Small intestine (tissue), 7 donors: ENCODE measurements at regions not wholly inside any gene's neighbourhood (a gene's known extent, or its start where the extent isn't known, plus 50 kb on each side); places are given as distances from the start of the nearest gene placed in this dataset.

Experiments
- DNase-seq, 2 donors: peaks; one replicate each; pipeline versions ENCODE4 v3.0.0 to v3.0.0-alpha.2; 2013
- FAIRE-seq: peaks from 2 replicates; lab custom pipeline; 2012; peaks lifted over from hg19 to GRCh38; lab: Jason Lieb, UNC
- H3K27ac ChIP-seq, 3 donors: one replicate each; pipeline ENCODE4 v1.5.1; 2013; ENCODE audit warnings: low read length in 2 of 3, mild to moderate bottlenecking in 2 of 3, control low read depth in 1 of 3, inconsistent platforms in 1 of 3, low read depth in 1 of 3, moderate library complexity in 1 of 3
- H3K27me3 ChIP-seq, 3 donors: one replicate each; pipeline ENCODE4 v1.6.1; 2013; ENCODE audit warnings: low read length in 3 of 3, inconsistent platforms in 1 of 3; ENCODE audit not compliant: control insufficient read depth in 3 of 3, insufficient read depth in 3 of 3
- H3K36me3 ChIP-seq, 3 donors: one replicate each; pipeline ENCODE4 v1.6.1; 2013; ENCODE audit warnings: low read length in 3 of 3, inconsistent platforms in 1 of 3, low read depth in 1 of 3, mild to moderate bottlenecking in 1 of 3, moderate library complexity in 1 of 3; ENCODE audit not compliant: control insufficient read depth in 3 of 3, insufficient read depth in 2 of 3
- H3K4me1 ChIP-seq, 3 donors: one replicate each; pipeline ENCODE4 v1.6.1; 2013; ENCODE audit warnings: low read length in 2 of 3, inconsistent platforms in 1 of 3, low read depth in 1 of 3, mild to moderate bottlenecking in 1 of 3, moderate library complexity in 1 of 3; ENCODE audit not compliant: control insufficient read depth in 3 of 3, insufficient read depth in 2 of 3
- H3K4me3 ChIP-seq, 3 donors: one replicate each; pipeline ENCODE4 v1.5.1; 2013; ENCODE audit warnings: low read length in 3 of 3, control low read depth in 1 of 3, inconsistent platforms in 1 of 3, low read depth in 1 of 3, mild to moderate bottlenecking in 1 of 3, moderate library complexity in 1 of 3
- H3K9me3 ChIP-seq, 2 donors: one replicate each; pipeline ENCODE4 v1.6.1; 2013; ENCODE audit warnings: low read depth in 1 of 2, low read length in 1 of 2; ENCODE audit not compliant: control insufficient read depth in 2 of 2, insufficient read depth in 1 of 2
- WGBS, 3 donors: extraction: QIAGEN DNeasy Blood & Tissue Kit; methylation state at CpG; one replicate each; pipeline ENCODE4 v1.1.7; 2013; 5-methylcytosine and 5-hydroxymethylcytosine counted together
- donor health status: healthy with polysubstance abuse.
- donor health status: control.
- donor health status: control.
- donor health status: Bipolar disorder and iron deficiency.
- donor health status: healthy.

DNA sequence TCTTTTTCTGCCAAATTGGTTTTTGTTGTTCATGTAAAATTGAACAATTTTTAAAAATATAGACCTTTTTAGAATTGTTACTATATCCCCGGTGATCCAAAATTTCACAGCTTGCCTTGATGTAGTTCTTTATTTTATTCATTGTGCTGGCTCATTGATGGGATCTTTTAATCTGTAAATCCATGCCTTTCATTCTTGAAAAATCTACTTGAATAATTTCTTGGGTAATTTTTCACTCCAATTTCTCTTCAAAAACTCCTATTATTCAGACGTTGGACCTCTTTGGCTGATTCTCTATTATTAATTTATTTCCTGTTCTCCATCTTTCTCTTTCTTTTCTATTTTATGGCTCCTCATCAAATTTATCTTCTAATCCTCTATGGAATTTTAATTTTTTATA lies 476.1 kb upstream of the CITED2 start:
- H3K9me3 ChIP-seq = no peaks in the 10 kb centered on the region
- FAIRE-seq = no peak
- 92 to 98% (median 96%) methylated on average over 2 of the region's 2 CpGs for WGBS, 3 donors
- no peak overlapping the region for H3K4me3 ChIP-seq
- no peaks in the 10 kb centered on the region for H3K27me3 ChIP-seq
- no peak for DNase-seq
- H3K36me3 ChIP-seq = no peaks in the 10 kb centered on the region
- peaks cover 2 to 49% (median 2%) of the 10 kb centered on the region in 3 donors for H3K4me1 ChIP-seq
- no peak overlapping the region for H3K27ac ChIP-seq

DNA sequence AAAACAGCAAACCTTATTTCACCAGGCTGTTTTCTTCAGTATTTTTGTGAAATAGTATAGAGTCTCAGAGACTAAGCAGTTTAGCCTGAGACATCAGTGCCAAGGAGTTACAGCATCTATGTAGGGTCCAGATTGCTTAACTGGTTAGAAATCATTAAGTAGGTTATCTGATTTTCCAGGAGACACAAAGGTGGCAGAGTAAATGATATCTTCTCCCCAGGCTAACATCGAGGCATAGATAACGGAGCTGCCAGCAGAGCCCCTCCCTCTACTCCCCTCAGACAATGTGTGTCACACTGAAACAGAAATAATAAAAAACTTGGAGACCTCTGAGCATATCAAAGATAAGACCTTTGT lies 473.0 kb upstream of the CITED2 start:
- Histone ChIP-seq H3K4me3 (no peak overlapping the region), H3K27ac (peak overlapping the region in 1 of 3 donors; percentile 64), H3K4me1 (peaks cover 0 to 31% (median 2%) of the 10 kb centered on the region in 3 donors), H3K27me3 (no peaks in the 10 kb centered on the region), H3K9me3 (no peaks in the 10 kb centered on the region), H3K36me3 (no peaks in the 10 kb centered on the region)
- FAIRE-seq = no peak
- WGBS, 3 donors = 9 to 32% (median 13%) methylated on average over 2 of the region's 2 CpGs
- peak in 1 of 2 donors; percentile 21 for DNase-seq

DNA sequence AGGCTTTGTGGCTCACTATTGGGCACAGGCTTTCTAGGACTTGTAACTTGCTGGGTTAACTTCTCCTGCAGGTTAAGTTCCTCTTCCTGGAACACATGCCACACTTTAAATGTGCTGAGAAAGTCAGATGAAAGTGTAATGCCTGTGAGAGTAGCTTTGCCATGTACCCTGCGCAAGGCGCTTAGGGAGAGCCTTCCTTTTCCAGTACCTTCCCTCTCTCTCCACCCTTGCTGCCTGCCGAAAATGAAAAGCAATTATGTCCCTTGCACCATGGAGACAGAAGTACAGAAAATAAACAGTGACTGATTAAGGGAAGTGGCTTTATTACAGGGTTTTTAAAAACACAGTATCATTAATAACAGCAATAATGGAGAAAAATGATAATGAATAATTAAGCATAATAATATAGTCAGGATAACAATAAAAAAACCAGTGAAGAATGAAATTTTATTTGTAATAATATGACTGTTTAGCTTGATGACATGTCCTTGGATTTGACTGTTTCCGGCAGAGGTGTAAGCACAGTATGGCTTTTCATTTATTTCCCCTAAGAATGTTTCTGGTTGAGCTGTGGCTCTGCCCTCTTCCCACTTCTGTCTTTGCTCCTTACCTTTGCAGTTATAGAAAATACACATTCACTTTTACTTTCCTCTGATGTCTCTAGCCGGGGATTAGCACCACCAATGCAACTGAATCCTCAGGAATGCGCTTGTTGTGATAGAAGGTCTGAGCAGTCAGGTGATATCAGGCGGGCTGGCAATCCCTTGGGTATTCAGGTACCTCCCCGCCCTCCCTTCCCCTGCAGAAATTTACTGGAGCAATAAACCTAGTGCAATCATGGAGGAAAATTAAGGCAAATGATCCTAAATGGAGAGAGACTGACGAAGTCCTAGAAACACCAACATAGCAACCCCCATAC lies 472.3 kb upstream of the CITED2 start:
- FAIRE-seq (no peak), DNase-seq (peak; percentile 72 to 81)
- Histone ChIP-seq H3K36me3 (no peaks in the 10 kb centered on the region), H3K4me1 (peaks cover 0 to 29% (median 2%) of the 10 kb centered on the region in 3 donors), H3K27ac (peak overlapping the region in 2 of 3 donors; percentile 17 to 64), H3K27me3 (no peaks in the 10 kb centered on the region), H3K9me3 (no peaks in the 10 kb centered on the region), H3K4me3 (no peak overlapping the region)
- 18 to 56% (median 38%) methylated on average over 9 of the region's 9 CpGs for WGBS, 3 donors

DNA sequence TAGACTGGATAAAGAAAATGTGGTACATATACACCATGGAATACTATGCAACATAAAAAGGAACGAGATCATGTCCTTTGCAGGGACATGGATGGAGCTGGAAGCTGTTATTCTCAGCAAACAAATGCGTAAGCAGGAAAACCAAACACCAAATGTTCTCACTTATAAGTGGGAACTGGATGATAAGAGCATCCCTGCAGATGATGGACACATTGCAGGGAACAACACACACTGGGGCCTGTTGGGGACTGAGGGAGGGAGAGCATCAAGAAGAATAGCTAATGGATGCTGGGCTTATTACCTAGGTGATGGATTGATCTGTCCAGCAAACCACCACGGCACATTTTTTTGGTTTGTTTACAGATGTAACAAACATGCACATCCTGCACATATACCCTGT lies 470.5 kb upstream of the CITED2 start:
- H3K4me1 ChIP-seq = peaks cover 0 to 30% (median 2%) of the 10 kb centered on the region in 3 donors
- no peak overlapping the region for H3K27ac ChIP-seq
- H3K27me3 ChIP-seq = no peaks in the 10 kb centered on the region
- DNase-seq (no peak), FAIRE-seq (no peak)
- no peak overlapping the region for H3K4me3 ChIP-seq
- H3K36me3 ChIP-seq = no peaks in the 10 kb centered on the region
- H3K9me3 ChIP-seq = no peaks in the 10 kb centered on the region
- WGBS, 3 donors = 82 to 92% (median 89%) methylated on average over 3 of the region's 3 CpGs

DNA sequence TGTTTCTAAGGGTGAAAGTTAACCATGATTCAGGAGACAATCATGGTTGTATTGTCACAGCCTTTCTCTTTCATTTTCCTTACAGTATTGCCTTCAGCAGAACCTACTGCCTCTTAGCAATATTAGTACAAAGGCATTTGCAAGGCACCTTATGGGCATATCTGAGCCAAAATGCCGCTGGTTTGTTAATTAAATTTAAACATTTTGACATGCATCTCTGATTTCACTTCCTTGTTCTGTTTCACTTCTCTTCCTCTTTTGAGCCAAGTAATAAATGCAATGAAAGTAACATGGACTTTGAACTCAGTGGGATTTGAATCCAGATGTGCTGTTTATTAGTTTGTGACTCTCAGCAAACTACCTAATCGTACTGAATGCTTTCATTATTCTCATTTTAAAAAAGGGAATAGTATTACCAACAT lies 467.4 kb upstream of the CITED2 start:
- H3K9me3 ChIP-seq = peaks cover 0 to 3% of the 10 kb centered on the region in 2 donors
- peaks cover 0 to 18% (median 2%) of the 10 kb centered on the region in 3 donors for H3K4me1 ChIP-seq
- peak; percentile 70 to 83 for DNase-seq
- H3K27ac ChIP-seq = peak overlapping the region; percentile 30 to 73 (median 36)
- H3K27me3 ChIP-seq = no peaks in the 10 kb centered on the region
- 9 to 43% (median 25%) methylated on average over 2 of the region's 2 CpGs for WGBS, 3 donors
- FAIRE-seq = no peak
- no peak overlapping the region for H3K4me3 ChIP-seq
- no peaks in the 10 kb centered on the region for H3K36me3 ChIP-seq

GRCh38 chr6:139839506-139840156 lies 465.2 kb upstream of the CITED2 start:
- FAIRE-seq = no peak
- WGBS, 3 donors = 65 to 90% (median 82%) methylated on average over 7 of the region's 7 CpGs

DNA sequence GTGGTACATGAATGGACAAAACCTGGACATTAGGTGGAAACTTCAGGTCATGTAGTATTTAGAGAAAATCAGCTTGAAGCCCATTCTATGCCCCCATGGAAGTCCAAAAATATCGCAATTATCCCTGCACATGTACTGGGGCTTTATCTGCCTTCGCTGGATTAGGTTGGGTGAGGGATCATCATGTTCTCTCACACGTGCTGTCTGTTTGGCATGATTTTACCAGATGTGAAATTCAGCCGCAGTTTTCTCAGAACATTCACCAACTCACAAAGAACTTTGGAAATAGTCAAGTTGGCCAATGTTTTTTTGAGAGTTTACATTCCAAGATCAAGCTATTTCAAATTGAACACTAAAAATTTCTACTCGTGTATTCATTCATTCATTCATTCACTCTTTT lies 459.8 kb upstream of the CITED2 start:
- Histone ChIP-seq H3K4me3 (no peak overlapping the region), H3K27me3 (no peaks in the 10 kb centered on the region), H3K36me3 (no peaks in the 10 kb centered on the region), H3K4me1 (no peaks in the 10 kb centered on the region), H3K27ac (no peak overlapping the region), H3K9me3 (peaks cover 0 to 3% of the 10 kb centered on the region in 2 donors)
- 83 to 90% (median 85%) methylated on average over 5 of the region's 5 CpGs for WGBS, 3 donors
- FAIRE-seq (no peak), DNase-seq (no peak)

More at GRCh38 chr6:139839506-139840156, 465.2 kb upstream of the CITED2 start:
- no peaks in the 10 kb centered on the region for H3K27me3 ChIP-seq
- no peak overlapping the region for H3K4me3 ChIP-seq
- no peak for DNase-seq
- H3K9me3 ChIP-seq = peaks cover 0 to 3% of the 10 kb centered on the region in 2 donors
- peaks cover 0 to 11% (median 0%) of the 10 kb centered on the region in 3 donors for H3K4me1 ChIP-seq
- no peaks in the 10 kb centered on the region for H3K36me3 ChIP-seq
- H3K27ac ChIP-seq = peak overlapping the region in 1 of 3 donors; percentile 8

GRCh38 chr6:139833592-139833991 lies 459.1 kb upstream of the CITED2 start:
- H3K4me3 ChIP-seq = no peak overlapping the region
- FAIRE-seq (no peak), DNase-seq (no peak)
- H3K4me1 ChIP-seq = no peaks in the 10 kb centered on the region
- H3K27me3 ChIP-seq = no peaks in the 10 kb centered on the region
- H3K9me3 ChIP-seq = no peaks in the 10 kb centered on the region
- no peaks in the 10 kb centered on the region for H3K36me3 ChIP-seq
- no peak overlapping the region for H3K27ac ChIP-seq
- 81 to 94% (median 86%) methylated on average over 4 of the region's 4 CpGs for WGBS, 3 donors
